Astrocyte (in vitro differentiated cells and primary cell): ENCODE measurements at regions not wholly inside any gene's neighbourhood (a gene's known extent, or its start where the extent isn't known, plus 50 kb on each side); places are given as distances from the start of the nearest gene placed in this dataset.

Experiments
- CTCF ChIP-seq: IDR thresholded peaks from 2 replicates; pipeline ENCODE4 v1.5.1; 2011; ENCODE audit warnings: low read depth, mild to moderate bottlenecking, inconsistent platforms, low read length, moderate library complexity; ENCODE audit not compliant: insufficient read depth
- EZH2 ChIP-seq: IDR thresholded peaks from 2 replicates; pipeline ENCODE4 v1.6.1; 2012; ENCODE audit warnings: mild to moderate bottlenecking, low read length, inconsistent platforms; ENCODE audit not compliant: insufficient read depth

GRCh38 chr1:55530749-55531478 lies 315.8 kb upstream of the USP24 start:
- TF ChIP-seq CTCF: no peak
- no peak for TF ChIP-seq EZH2
